HepG2 (cell line): ENCODE measurements at regions not wholly inside any gene's neighbourhood (a gene's known extent, or its start where the extent isn't known, plus 50 kb on each side); places are given as distances from the start of the nearest gene placed in this dataset.

Source experiments
- ATAC-seq: fragments of 200-7000 bp; cut with Tn5 transposase; 3 replicates; pipeline ENCODE4 v1.9.1; 2020; ENCODE audit warnings: mild to moderate bottlenecking, moderate library complexity
- BruUV-seq: library from RNA; stranded (reverse); fragments of 400-500 nt; replicated peaks from 2 replicates; lab custom pipeline; 2021; lab: Mats Ljungman, UMichigan
- CTCF ChIA-PET: fragments of 300-600 bp; formaldehyde crosslinking; extraction: SDS; loops from one replicate; lab custom pipeline; 2021; ENCODE audit warnings: low total read pairs, inconsistent platforms, low intra/inter-chr PET ratio; lab: Yijun Ruan, JAX
- POLR2A ChIA-PET: fragments of 350-600 bp; sonication (Branson Sonifier 250); formaldehyde crosslinking; loops from one replicate; lab custom pipeline; 2020; ENCODE audit warnings: antibody characterized with exemption, inconsistent platforms; lab: Yijun Ruan, JAX
- DNase-seq: peaks from one replicate; pipeline ENCODE4 v3.0.0-alpha.2; 2015; ENCODE audit warnings: low spot score
- FAIRE-seq: peaks from 3 replicates; lab custom pipeline; 2011; peaks lifted over from hg19 to GRCh38; lab: Jason Lieb, UNC
- H2AFZ ChIP-seq: one replicate; pipeline ENCODE4 v1.6.1; 2011; ENCODE audit warnings: low read length, inconsistent platforms
- H3K27ac ChIP-seq: fragments of 300-600 bp; 3 replicates; pipeline ENCODE4 v1.8.0; 2011; ENCODE audit warnings: mixed run types, mild to moderate bottlenecking, mixed read lengths, low read length, inconsistent platforms; ENCODE audit not compliant: insufficient read depth; ENCODE audit errors: extremely low read length
- H3K27me3 ChIP-seq, 2 experiments: fragments of 200-600 bp in 1 of 2; 2 replicates in 1 of 2; 3 replicates in 1 of 2; pipeline versions ENCODE4 v1.6.0 to v1.8.0; 2011; ENCODE audit warnings: low read length in 2 of 2, mild to moderate bottlenecking in 2 of 2, moderate library complexity in 2 of 2, inconsistent platforms in 1 of 2; ENCODE audit not compliant: insufficient read depth in 2 of 2, control insufficient read depth in 1 of 2
- H3K36me3 ChIP-seq, 2 experiments: fragments of 200-600 bp in 1 of 2; replicated peaks in 1 of 2; 2 replicates in 1 of 2; 3 replicates in 1 of 2; pipeline versions ENCODE4 v1.5.1 to v1.8.0; 2011; ENCODE audit warnings: low read length in 2 of 2, inconsistent platforms in 1 of 2; ENCODE audit not compliant: insufficient read depth in 2 of 2, control insufficient read depth in 1 of 2
- H3K4me1 ChIP-seq: 2 replicates; pipeline ENCODE4 v1.5.1; 2012; ENCODE audit warnings: low read length, inconsistent platforms; ENCODE audit not compliant: insufficient read depth
- H3K4me2 ChIP-seq: 2 replicates; pipeline ENCODE4 v1.6.0; 2011; ENCODE audit warnings: low read depth, low read length, inconsistent platforms
- H3K4me3 ChIP-seq, 3 experiments: fragments of 200-600 bp in 1 of 3; sonication (generic), shearing (Covaris generic) in 1 of 3; replicated peaks in 1 of 3; 2 replicates each; pipeline ENCODE4 v1.5.1; 2011 to 2016; ENCODE audit warnings: low read length in 3 of 3, inconsistent platforms in 2 of 3, low read depth in 2 of 3, mild to moderate bottlenecking in 2 of 3, control low read depth in 1 of 3, mixed read lengths in 1 of 3; ENCODE audit not compliant: insufficient read depth in 1 of 3
- H3K79me2 ChIP-seq: one replicate; pipeline ENCODE4 v1.6.1; 2011; ENCODE audit warnings: low read length, inconsistent platforms; ENCODE audit not compliant: insufficient read depth
- H3K9ac ChIP-seq: 2 replicates; pipeline ENCODE4 v1.6.0; 2011; ENCODE audit warnings: mild to moderate bottlenecking, low read depth, low read length, inconsistent platforms; ENCODE audit not compliant: insufficient read depth
- H3K9me3 ChIP-seq: 2 replicates; pipeline ENCODE4 v1.5.1; 2012; ENCODE audit warnings: mild to moderate bottlenecking, low read length
- H4K20me1 ChIP-seq: 2 replicates; pipeline ENCODE4 v1.6.0; 2011; ENCODE audit warnings: inconsistent platforms, mild to moderate bottlenecking, low read length, moderate library complexity; ENCODE audit not compliant: insufficient read depth
- RNF2 ChIP-seq: fragments of 450-650 bp; conservative IDR thresholded peaks from 2 replicates; pipeline ENCODE4 v1.6.1; 2016; ENCODE audit warnings: low read depth
- SP2 ChIP-seq: sonication (generic); formaldehyde crosslinking; IDR thresholded peaks from 2 replicates; pipeline ENCODE4 v1.5.1; 2020; ENCODE audit warnings: mild to moderate bottlenecking, missing genetic modification reagents
- ZNF768 ChIP-seq: sonication (generic); formaldehyde crosslinking; IDR thresholded peaks from 2 replicates; pipeline ENCODE4 v1.4.0; 2020; ENCODE audit warnings: missing genetic modification reagents
- WGBS: methylation state at CpG from one replicate; pipeline ENCODE4 v1.1.6; 2017; ENCODE audit warnings: low lambda C conversion rate; 5-methylcytosine and 5-hydroxymethylcytosine counted together
- in situ Hi-C: cut with HindIII; loops from 2 replicates; pipeline ENCODE4 v1.10.0; 2017; ENCODE audit warnings: low pct_unique_long_range_greater_than_20kb; ENCODE audit not compliant: extremely low pct_ligation_motif_present
- intact Hi-C: fragments of 100-400 bp; cut with micrococcal nuclease; formaldehyde crosslinking; loops from one replicate; pipeline ENCODE4 v1.10.0; 2022; ENCODE audit not compliant: unreplicated experiment
- TF ChIP-seq, protein P1 (sequence below): sonication (generic); formaldehyde crosslinking; IDR thresholded peaks from 2 replicates; pipeline ENCODE4 v1.4.0; 2020; ENCODE audit warnings: missing genetic modification reagents
- TF ChIP-seq, protein P2 (sequence below): sonication (generic); formaldehyde crosslinking; IDR thresholded peaks from 2 replicates; pipeline ENCODE4 v1.5.0; 2020; ENCODE audit warnings: mild to moderate bottlenecking, missing genetic modification reagents

- in situ Hi-C loops, result no loop called here
- Histone ChIP-seq H3K79me2 (no peaks in the 10 kb centered on the region), H3K4me1 (no peaks in the 10 kb centered on the region), H3K36me3 (no peaks in the 10 kb centered on the region), H4K20me1 (no peaks in the 10 kb centered on the region), H3K9me3 (no peaks in the 10 kb centered on the region), H3K27me3 (peaks cover 0 to 18% of the 10 kb centered on the region in 2 experiments; a peak in 3 of 5 replicates), H2AFZ (no peak overlapping the region)
- ChIA-PET POLR2A (no interaction called here), CTCF (no interaction called here)
- no peak for FAIRE-seq
- WGBS, result 2% methylated on average over 2 of the region's 2 CpGs
- intact Hi-C loops, result no loop called here
- no peak for DNase-seq
- TF ChIP-seq, protein P1, sequence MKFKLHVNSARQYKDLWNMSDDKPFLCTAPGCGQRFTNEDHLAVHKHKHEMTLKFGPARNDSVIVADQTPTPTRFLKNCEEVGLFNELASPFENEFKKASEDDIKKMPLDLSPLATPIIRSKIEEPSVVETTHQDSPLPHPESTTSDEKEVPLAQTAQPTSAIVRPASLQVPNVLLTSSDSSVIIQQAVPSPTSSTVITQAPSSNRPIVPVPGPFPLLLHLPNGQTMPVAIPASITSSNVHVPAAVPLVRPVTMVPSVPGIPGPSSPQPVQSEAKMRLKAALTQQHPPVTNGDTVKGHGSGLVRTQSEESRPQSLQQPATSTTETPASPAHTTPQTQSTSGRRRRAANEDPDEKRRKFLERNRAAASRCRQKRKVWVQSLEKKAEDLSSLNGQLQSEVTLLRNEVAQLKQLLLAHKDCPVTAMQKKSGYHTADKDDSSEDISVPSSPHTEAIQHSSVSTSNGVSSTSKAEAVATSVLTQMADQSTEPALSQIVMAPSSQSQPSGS (CRISPR knock-in tag), result no peak
- TF ChIP-seq, protein P2, sequence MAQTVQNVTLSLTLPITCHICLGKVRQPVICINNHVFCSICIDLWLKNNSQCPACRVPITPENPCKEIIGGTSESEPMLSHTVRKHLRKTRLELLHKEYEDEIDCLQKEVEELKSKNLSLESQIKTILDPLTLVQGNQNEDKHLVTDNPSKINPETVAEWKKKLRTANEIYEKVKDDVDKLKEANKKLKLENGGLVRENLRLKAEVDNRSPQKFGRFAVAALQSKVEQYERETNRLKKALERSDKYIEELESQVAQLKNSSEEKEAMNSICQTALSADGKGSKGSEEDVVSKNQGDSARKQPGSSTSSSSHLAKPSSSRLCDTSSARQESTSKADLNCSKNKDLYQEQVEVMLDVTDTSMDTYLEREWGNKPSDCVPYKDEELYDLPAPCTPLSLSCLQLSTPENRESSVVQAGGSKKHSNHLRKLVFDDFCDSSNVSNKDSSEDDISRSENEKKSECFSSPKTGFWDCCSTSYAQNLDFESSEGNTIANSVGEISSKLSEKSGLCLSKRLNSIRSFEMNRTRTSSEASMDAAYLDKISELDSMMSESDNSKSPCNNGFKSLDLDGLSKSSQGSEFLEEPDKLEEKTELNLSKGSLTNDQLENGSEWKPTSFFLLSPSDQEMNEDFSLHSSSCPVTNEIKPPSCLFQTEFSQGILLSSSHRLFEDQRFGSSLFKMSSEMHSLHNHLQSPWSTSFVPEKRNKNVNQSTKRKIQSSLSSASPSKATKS (CRISPR knock-in tag), result no peak
- TF ChIP-seq ZNF768, result no peak
- no peak for TF ChIP-seq SP2 (CRISPR knock-in tag)
- TF ChIP-seq RNF2, result no peak
- TF ChIP-seq, all 625 proteins: peak for 0
- Histone ChIP-seq H3K9ac (no peak overlapping the region), H3K4me3 (no peak overlapping the region), H3K4me2 (no peak overlapping the region), H3K27ac (no peak overlapping the region)
- ATAC-seq, result no peak
- no TSS peak for BruUV-seq
Measured at GRCh38 chr11:31997955-31998354, 92.9 kb upstream of the RCN1 start.
